NCI-H2227 treated with DMSO at 0.1 percent for 48 hours (cell line): ENCODE measurements at regions not wholly inside any gene's neighbourhood (a gene's known extent, or its start where the extent isn't known, plus 50 kb on each side); places are given as distances from the start of the nearest gene placed in this dataset.

Experiments used
- DNase-seq: peaks from one replicate; lab custom pipeline; 2025; lab: John Stamatoyannopoulos, UW

- no peak for DNase-seq
These were observed 134.5 kb downstream of the BAMBI start for GRCh38 chr10:28811639-28812349.

GRCh38 chr10:28812384-28813372, 135.4 kb downstream of the BAMBI start:
- no peak for DNase-seq

- no peak for DNase-seq
These were observed 138.4 kb downstream of the BAMBI start for GRCh38 chr10:28815681-28816080.

- DNase-seq: no peak
These were observed 145.6 kb downstream of the BAMBI start for GRCh38 chr10:28822719-28823464.

GRCh38 chr10:28823501-28824075, 146.3 kb downstream of the BAMBI start:
- no peak for DNase-seq

- no peak for DNase-seq
These were observed 156.0 kb downstream of the BAMBI start for GRCh38 chr10:28833313-28833712.

GRCh38 chr10:28836435-28836743, 159.1 kb downstream of the BAMBI start:
- DNase-seq: no peak

GRCh38 chr10:28837613-28838390, 160.5 kb downstream of the BAMBI start:
- no peak for DNase-seq

- no peak for DNase-seq
These were observed 161.6 kb downstream of the BAMBI start for GRCh38 chr10:28838908-28839307.

- no peak for DNase-seq
These were observed 162.3 kb downstream of the BAMBI start for GRCh38 chr10:28839600-28840007.

GRCh38 chr10:28840202-28840601, 162.9 kb downstream of the BAMBI start:
- no peak for DNase-seq

GRCh38 chr10:28840971-28841370, 163.7 kb downstream of the BAMBI start:
- DNase-seq: no peak

GRCh38 chr10:28841625-28842024, 164.3 kb downstream of the BAMBI start:
- no peak for DNase-seq

GRCh38 chr10:28842321-28842720, 165.0 kb downstream of the BAMBI start:
- DNase-seq: no peak

- DNase-seq: no peak
These were observed 167.8 kb downstream of the BAMBI start for GRCh38 chr10:28845009-28845682.

- DNase-seq: no peak
These were observed 172.0 kb downstream of the BAMBI start for GRCh38 chr10:28849309-28849708.

GRCh38 chr10:28849821-28850220, 172.5 kb downstream of the BAMBI start:
- no peak for DNase-seq

GRCh38 chr10:28850784-28851183, 173.5 kb downstream of the BAMBI start:
- DNase-seq: no peak

GRCh38 chr10:28853195-28853594, 175.9 kb downstream of the BAMBI start:
- no peak for DNase-seq

GRCh38 chr10:28857164-28857563, 179.8 kb downstream of the BAMBI start:
- no peak for DNase-seq

- DNase-seq: no peak
These were observed 181.3 kb downstream of the BAMBI start for GRCh38 chr10:28858646-28859045.
